HG02852 (cell line): ENCODE measurements at regions not wholly inside any gene's neighbourhood (a gene's known extent, or its start where the extent isn't known, plus 50 kb on each side); places are given as distances from the start of the nearest gene placed in this dataset.
"Not testable (repeated sequence)": the region's sequence is repeated elsewhere in the genome, so short reads cannot be mapped to it uniquely, and the experiment has no call there.

Experiments used
- ATAC-seq: cut with Tn5 transposase; IDR thresholded peaks from one replicate; pipeline ENCODE4 v1.9.1; 2021; ENCODE audit warnings: mild to moderate bottlenecking, moderate library complexity; ENCODE audit not compliant: unreplicated experiment

DNA sequence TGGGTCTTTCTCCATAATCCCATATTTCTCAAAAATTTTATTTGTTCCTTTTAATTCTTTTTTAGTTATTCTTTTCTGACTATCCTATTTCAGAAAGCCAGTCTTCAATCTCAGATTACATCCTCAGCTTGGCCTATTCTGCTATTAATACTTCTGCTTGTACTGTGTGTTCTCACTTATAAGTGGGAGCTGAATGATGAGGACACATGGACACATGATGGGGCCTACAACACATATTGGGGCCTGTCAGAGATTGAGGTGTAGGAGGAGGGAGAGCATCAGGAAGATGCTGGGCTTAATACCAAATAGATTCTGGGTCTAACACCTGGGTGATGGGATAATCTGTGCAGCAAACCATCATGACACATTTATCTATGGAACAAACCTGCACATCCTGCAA, 82.3 kb downstream of the MAGEE1 start:
- ATAC-seq, result no peak

GRCh38 chrX:76517544-76517943, 90.0 kb downstream of the MAGEE1 start:
- ATAC-seq, result no peak

DNA sequence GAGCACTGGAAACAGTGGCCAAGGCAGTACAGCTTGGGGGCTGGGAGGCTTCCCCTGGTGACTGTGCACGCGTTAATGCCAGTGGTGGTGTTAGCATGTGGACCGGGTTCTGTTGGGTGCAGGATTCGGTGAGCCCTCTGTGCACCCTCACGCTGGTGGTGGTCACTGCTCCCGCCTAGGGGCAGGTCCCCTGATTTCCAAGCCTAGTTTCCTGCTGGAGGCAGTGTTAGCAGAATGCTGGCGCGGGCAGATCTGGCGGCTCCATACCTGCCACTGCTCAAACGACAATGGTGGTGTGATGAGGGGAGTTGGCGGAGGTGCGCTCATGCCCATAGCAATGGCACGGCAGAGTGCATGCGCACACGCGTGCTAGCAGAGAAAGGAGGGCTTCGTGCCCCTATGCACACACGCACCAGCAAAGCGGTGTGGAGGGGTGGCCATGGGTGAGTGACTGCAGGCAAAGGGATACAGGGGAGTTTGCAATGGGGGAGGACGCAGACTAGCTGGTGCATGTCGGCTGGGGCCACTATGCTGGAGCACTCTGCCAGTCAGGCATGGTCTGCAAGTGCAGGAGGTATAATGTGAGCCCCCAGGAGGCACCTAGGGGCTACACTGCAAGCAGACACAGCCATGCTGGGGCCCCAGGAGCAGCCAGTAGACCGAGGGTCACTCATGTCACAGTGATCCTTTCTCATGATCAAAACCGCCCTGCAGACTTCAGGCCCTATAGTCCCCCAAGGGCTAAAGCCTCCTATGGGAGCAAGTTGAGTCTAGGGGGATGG, 93.0 kb downstream of the MAGEE1 start:
- ATAC-seq, result no peak

- ATAC-seq, result not testable (repeated sequence)
Observed at GRCh38 chrX:76535675-76536074, 108.2 kb downstream of the MAGEE1 start.

DNA sequence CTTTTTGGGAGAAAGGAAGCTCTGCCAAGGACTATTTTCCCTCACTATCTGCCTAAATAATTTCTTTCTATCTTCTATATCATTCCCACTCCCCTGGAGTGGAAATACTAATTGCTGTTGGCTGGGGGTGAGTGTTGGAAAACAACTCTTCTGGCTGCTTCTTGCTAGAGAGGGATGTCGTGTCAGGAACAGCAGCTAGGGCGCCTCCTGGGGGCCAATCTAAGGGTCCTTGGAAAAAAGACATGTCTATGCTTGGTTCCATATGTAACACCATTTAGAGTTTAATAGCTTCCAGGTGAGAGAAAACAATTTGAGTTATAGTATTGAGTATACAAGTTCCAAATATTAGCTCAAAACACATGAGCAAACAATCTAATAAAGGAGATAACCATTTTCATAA, 111.3 kb downstream of the MAGEE1 start:
- no peak for ATAC-seq

- not testable (repeated sequence) for ATAC-seq
Observed at GRCh38 chrX:76543381-76543780, 115.9 kb downstream of the MAGEE1 start.

GRCh38 chrX:76550016-76550415, 122.5 kb downstream of the MAGEE1 start:
- no peak for ATAC-seq

DNA sequence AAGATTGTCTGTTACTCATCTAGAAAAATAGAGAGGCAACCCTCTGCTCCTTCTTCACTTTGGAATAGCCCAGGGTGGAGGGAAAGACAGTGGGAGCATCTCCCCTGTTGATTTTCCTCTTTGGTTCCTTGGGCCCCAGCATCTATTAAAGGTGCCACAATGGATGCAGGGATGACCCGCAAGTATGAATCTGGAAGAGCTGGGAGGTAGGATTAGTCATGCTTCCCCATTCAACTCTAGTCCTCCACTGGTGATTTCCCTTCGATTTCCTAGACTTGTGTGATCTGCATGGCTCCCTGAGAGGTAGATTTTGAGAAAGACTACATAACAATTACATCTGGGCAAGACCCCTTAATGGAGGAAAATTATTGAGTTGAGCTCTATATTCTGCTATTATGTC, 127.8 kb downstream of the MAGEE1 start:
- no peak for ATAC-seq

DNA sequence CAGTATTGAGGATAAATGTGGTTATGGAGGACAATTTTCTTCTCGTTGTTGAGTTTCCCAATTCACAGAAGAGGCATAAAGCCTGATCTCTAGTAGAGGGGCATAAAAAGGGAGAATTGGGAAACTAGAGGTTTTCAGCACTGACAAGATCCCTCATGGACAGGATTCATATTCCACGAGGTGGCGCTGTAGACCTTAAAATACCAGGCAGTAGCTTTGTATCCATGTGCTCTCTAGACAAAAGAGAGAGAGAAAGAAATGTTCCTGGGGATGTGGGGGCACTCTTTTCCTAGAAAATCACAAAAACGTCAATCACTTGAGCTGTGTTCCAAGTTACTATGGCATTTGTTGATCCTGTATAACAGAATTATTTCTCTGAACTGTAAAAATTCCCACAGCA, 128.3 kb downstream of the MAGEE1 start:
- ATAC-seq, result no peak

DNA sequence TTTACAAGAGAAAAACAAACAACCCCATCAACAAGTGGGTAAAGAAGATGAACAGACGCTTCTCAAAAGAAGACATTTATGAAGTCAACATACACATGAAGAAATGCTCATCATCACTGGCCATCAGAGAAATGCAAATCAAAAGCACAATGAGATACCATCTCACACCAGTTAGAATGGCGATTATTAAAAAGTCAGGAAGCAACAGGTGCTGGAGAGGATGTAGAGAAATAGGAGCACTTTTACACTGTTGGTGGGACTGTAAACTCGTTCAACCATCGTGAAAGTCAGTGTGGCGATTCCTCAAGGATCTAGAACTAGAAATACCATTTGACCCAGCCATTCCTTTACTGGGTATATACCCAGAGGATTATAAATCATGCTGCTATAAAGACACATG, 137.3 kb downstream of the MAGEE1 start:
- ATAC-seq, result not testable (repeated sequence)

DNA sequence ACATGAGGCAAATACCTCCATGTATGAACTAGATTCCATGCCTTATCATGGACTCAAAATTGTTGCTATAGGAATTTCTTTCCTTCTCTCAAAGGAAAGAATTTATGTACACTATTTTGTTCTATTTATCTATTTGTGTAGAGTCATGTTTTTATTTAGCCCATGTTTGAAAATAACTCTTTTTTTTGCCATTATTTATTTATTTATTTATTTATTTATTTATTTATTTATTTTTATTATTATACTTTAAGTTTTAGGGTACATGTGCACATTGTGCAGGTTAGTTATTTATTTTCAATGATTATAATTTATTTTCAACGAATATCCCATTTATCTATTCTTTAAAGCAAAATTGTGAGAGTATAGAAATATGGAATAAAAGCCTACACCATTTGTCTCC, 177.9 kb downstream of the MAGEE1 start:
- ATAC-seq, result no peak

DNA sequence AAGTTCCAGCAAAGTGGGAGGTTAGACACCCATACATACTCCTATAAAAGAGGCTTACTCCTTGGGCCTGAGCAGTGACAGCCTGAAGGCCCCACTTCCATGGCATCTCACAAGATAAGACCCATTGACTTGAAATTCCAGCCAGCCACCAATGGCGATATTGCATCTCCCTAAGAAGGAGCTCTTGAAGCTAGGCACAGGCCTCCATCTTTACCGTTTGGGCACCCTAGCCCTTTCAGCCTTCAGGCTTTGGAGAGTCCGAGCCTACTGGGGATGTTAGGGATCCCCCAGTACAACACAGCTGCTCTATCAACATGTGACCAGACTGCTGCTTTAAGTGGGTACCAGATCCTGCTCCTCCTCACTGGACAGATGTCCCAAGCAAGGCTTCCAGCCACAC, 189.5 kb downstream of the MAGEE1 start:
- no peak for ATAC-seq

- no peak for ATAC-seq
Observed at GRCh38 chrX:76643590-76643989, 216.1 kb downstream of the MAGEE1 start.

DNA sequence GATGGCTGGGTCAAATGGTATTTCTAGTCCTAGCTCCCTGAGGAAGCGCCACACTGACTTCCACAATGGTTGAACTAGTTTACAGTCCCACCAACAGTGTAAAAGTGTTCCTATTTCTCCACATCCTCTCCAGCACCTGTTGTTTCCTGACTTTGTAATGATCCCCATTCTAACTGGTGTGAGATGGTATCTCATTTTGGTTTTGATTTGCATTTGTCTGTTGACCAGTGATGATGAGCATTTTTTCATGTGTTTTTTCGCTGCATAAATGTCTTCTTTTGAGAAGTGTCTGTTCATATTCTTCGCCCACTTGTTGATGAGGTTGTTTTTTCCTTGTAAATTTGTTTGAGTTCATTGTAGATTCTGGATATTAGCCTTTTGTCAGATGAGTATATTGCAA, 223.9 kb downstream of the MAGEE1 start:
- not testable (repeated sequence) for ATAC-seq

- peak; percentile 72 for ATAC-seq
Observed at GRCh38 chrX:76657499-76657898, 230.0 kb downstream of the MAGEE1 start.
